ENCODE measurements at regions not wholly inside any gene's neighbourhood (a gene's known extent, or its start where the extent isn't known, plus 50 kb on each side); places are given as distances from the start of the nearest gene placed in this dataset.

DNA sequence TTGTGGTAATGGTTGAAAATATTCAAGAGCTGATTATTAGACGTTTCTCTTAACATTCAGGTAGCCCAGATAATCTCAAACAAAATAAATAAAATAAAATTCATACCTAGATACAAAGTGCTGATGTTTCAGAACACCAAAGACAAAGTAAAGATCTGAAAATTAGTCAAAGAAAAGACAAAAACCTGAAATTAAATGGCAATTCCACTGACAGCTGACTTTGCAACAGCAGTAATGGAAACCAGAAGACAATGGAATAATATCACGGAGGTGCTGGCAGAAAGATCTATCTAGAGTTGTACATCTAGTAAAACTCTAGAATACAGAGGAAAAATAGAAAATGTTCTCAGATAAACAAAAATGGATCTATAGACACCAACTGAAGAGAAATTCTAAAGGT is 58.0 kb upstream of the IKZF1 start:
- TF ChIP-seq, protein P1, sequence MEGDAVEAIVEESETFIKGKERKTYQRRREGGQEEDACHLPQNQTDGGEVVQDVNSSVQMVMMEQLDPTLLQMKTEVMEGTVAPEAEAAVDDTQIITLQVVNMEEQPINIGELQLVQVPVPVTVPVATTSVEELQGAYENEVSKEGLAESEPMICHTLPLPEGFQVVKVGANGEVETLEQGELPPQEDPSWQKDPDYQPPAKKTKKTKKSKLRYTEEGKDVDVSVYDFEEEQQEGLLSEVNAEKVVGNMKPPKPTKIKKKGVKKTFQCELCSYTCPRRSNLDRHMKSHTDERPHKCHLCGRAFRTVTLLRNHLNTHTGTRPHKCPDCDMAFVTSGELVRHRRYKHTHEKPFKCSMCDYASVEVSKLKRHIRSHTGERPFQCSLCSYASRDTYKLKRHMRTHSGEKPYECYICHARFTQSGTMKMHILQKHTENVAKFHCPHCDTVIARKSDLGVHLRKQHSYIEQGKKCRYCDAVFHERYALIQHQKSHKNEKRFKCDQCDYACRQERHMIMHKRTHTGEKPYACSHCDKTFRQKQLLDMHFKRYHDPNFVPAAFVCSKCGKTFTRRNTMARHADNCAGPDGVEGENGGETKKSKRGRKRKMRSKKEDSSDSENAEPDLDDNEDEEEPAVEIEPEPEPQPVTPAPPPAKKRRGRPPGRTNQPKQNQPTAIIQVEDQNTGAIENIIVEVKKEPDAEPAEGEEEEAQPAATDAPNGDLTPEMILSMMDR (IDR thresholded peaks at IDR 0.05; ENCODE audit: low read length): no peak
- TF ChIP-seq EZH2 (IDR thresholded peaks at IDR 0.05; ENCODE audit: borderline replicate concordance, low read length): no peak
